ENCODE measurements at regions not wholly inside any gene's neighbourhood (a gene's known extent, or its start where the extent isn't known, plus 50 kb on each side); places are given as distances from the start of the nearest gene placed in this dataset.

DNA sequence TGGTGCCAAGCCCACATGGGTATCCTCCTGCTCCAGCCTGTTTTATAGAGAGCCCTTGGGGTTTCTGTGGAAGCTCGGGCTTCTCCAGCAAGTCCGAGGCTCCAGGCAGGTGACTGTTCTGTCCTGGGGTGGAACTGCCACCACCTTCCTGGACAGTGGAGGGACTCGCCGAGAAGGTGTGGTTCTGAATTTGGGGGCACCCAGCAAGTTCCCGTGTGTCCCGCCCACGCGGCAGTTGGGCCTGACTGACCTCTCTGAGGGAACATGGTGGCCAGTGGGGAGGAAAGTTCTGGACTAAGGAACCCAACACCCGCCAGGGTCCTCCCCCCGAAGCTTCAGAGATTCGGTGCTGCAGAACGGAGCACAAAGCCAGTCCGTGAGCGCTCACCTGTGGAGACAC lies 158.1 kb upstream of the C1orf174 start:
- TF ChIP-seq LEF1 (IDR thresholded peaks at IDR 0.05; ENCODE audit: borderline replicate concordance) (no peak), FOXK2 (IDR thresholded peaks at IDR 0.05) (no peak), TARDBP (IDR thresholded peaks at IDR 0.05) (no peak), FOXM1 (IDR thresholded peaks at IDR 0.05; ENCODE audit: borderline replicate concordance) (no peak), HDGF (IDR thresholded peaks at IDR 0.05; ENCODE audit: borderline replicate concordance) (no peak), ELF4 (IDR thresholded peaks at IDR 0.05) (no peak), FOXA1 (IDR thresholded peaks at IDR 0.05) (no peak), BHLHE40 (IDR thresholded peaks at IDR 0.05; ENCODE audit: borderline replicate concordance) (no peak), ZNF384 (IDR thresholded peaks at IDR 0.05) (no peak), L3MBTL2 (conservative IDR thresholded peaks at IDR 0.05) (no peak), SUZ12 (IDR thresholded peaks at IDR 0.05) (no peak)
- TF ChIP-seq, protein P1, sequence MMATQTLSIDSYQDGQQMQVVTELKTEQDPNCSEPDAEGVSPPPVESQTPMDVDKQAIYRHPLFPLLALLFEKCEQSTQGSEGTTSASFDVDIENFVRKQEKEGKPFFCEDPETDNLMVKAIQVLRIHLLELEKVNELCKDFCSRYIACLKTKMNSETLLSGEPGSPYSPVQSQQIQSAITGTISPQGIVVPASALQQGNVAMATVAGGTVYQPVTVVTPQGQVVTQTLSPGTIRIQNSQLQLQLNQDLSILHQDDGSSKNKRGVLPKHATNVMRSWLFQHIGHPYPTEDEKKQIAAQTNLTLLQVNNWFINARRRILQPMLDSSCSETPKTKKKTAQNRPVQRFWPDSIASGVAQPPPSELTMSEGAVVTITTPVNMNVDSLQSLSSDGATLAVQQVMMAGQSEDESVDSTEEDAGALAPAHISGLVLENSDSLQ (IDR thresholded peaks at IDR 0.05) = no peak
